ENCODE measurements at regions not wholly inside any gene's neighbourhood (a gene's known extent, or its start where the extent isn't known, plus 50 kb on each side); places are given as distances from the start of the nearest gene placed in this dataset.

DNA sequence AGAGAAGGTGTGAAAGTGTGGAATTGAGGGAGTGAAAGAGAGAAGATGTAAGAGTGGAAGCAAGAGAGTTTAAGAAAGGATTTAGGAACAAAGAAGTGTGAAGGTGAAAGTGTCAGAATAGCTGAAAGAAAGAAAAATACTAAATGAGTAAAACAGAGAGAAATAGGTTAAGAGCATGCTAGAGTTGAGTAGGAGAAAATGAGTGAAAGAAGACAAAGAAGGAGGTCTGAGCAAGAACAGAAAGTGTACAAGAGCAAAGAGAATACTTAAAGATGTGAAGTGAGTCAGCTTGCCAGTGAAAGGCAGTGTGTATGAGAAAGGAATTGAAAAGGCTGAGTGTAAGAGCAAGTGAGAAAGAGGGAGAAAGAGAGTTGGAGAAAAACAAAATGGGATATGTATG, 348.8 kb upstream of the BCHE start:
- H3K4me3 ChIP-seq (replicated peaks in 1 of 3; ENCODE audit: insufficient read depth in 1 of 3, low read depth in 2 of 3, low read length in 3 of 3), result no peak overlapping the region
- TF ChIP-seq ZNF878 (CRISPR knock-in tag; IDR thresholded peaks at IDR 0.05) (no peak), YEATS4 (CRISPR knock-in tag; IDR thresholded peaks at IDR 0.05; ENCODE audit: borderline replicate concordance) (no peak), ZNF460 (CRISPR knock-in tag; IDR thresholded peaks at IDR 0.05; ENCODE audit: borderline replicate concordance) (no peak), REL (CRISPR knock-in tag; conservative IDR thresholded peaks at IDR 0.05) (no peak), ZNF672 (CRISPR knock-in tag; IDR thresholded peaks at IDR 0.05) (no peak), ZNF234 (CRISPR knock-in tag; conservative IDR thresholded peaks at IDR 0.05) (no peak), IRF2 (CRISPR knock-in tag; IDR thresholded peaks at IDR 0.05) (no peak)
- TF ChIP-seq, protein P1, sequence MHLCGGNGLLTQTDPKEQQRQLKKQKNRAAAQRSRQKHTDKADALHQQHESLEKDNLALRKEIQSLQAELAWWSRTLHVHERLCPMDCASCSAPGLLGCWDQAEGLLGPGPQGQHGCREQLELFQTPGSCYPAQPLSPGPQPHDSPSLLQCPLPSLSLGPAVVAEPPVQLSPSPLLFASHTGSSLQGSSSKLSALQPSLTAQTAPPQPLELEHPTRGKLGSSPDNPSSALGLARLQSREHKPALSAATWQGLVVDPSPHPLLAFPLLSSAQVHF (CRISPR knock-in tag; IDR thresholded peaks at IDR 0.05), result no peak
- TF ChIP-seq, protein P2, sequence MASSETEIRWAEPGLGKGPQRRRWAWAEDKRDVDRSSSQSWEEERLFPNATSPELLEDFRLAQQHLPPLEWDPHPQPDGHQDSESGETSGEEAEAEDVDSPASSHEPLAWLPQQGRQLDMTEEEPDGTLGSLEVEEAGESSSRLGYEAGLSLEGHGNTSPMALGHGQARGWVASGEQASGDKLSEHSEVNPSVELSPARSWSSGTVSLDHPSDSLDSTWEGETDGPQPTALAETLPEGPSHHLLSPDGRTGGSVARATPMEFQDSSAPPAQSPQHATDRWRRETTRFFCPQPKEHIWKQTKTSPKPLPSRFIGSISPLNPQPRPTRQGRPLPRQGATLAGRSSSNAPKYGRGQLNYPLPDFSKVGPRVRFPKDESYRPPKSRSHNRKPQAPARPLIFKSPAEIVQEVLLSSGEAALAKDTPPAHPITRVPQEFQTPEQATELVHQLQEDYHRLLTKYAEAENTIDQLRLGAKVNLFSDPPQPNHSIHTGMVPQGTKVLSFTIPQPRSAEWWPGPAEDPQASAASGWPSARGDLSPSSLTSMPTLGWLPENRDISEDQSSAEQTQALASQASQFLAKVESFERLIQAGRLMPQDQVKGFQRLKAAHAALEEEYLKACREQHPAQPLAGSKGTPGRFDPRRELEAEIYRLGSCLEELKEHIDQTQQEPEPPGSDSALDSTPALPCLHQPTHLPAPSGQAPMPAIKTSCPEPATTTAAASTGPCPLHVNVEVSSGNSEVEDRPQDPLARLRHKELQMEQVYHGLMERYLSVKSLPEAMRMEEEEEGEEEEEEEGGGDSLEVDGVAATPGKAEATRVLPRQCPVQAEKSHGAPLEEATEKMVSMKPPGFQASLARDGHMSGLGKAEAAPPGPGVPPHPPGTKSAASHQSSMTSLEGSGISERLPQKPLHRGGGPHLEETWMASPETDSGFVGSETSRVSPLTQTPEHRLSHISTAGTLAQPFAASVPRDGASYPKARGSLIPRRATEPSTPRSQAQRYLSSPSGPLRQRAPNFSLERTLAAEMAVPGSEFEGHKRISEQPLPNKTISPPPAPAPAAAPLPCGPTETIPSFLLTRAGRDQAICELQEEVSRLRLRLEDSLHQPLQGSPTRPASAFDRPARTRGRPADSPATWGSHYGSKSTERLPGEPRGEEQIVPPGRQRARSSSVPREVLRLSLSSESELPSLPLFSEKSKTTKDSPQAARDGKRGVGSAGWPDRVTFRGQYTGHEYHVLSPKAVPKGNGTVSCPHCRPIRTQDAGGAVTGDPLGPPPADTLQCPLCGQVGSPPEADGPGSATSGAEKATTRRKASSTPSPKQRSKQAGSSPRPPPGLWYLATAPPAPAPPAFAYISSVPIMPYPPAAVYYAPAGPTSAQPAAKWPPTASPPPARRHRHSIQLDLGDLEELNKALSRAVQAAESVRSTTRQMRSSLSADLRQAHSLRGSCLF (CRISPR knock-in tag; IDR thresholded peaks at IDR 0.05; ENCODE audit: borderline replicate concordance), result no peak
- TF ChIP-seq, protein P3, sequence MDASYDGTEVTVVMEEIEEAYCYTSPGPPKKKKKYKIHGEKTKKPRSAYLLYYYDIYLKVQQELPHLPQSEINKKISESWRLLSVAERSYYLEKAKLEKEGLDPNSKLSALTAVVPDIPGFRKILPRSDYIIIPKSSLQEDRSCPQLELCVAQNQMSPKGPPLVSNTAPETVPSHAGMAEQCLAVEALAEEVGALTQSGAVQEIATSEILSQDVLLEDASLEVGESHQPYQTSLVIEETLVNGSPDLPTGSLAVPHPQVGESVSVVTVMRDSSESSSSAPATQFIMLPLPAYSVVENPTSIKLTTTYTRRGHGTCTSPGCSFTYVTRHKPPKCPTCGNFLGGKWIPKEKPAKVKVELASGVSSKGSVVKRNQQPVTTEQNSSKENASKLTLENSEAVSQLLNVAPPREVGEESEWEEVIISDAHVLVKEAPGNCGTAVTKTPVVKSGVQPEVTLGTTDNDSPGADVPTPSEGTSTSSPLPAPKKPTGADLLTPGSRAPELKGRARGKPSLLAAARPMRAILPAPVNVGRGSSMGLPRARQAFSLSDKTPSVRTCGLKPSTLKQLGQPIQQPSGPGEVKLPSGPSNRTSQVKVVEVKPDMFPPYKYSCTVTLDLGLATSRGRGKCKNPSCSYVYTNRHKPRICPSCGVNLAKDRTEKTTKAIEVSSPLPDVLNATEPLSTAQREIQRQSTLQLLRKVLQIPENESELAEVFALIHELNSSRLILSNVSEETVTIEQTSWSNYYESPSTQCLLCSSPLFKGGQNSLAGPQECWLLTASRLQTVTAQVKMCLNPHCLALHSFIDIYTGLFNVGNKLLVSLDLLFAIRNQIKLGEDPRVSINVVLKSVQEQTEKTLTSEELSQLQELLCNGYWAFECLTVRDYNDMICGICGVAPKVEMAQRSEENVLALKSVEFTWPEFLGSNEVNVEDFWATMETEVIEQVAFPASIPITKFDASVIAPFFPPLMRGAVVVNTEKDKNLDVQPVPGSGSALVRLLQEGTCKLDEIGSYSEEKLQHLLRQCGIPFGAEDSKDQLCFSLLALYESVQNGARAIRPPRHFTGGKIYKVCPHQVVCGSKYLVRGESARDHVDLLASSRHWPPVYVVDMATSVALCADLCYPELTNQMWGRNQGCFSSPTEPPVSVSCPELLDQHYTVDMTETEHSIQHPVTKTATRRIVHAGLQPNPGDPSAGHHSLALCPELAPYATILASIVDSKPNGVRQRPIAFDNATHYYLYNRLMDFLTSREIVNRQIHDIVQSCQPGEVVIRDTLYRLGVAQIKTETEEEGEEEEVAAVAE (CRISPR knock-in tag; IDR thresholded peaks at IDR 0.05; ENCODE audit: borderline replicate concordance), result no peak
- no TSS peak for BruUV-seq (replicated peaks)
- no peaks in the 10 kb centered on the region for H3K36me3 ChIP-seq (replicated peaks in 1 of 2; ENCODE audit: control insufficient read depth in 1 of 2, insufficient read depth in 2 of 2, low read length in 2 of 2)
- in situ Hi-C loops (cut with HindIII; ENCODE audit: extremely low pct_ligation_motif_present, low pct_unique_long_range_greater_than_20kb), result no loop called here
- no peak for DNase-seq (ENCODE audit: low spot score)
- no peak overlapping the region for H3K4me2 ChIP-seq (ENCODE audit: low read depth, low read length)
- H3K9me3 ChIP-seq (ENCODE audit: low read length), result no peaks in the 10 kb centered on the region
- ATAC-seq, result no peak
- no peaks in the 10 kb centered on the region for H4K20me1 ChIP-seq (ENCODE audit: insufficient read depth, low read length)
- FAIRE-seq, result no peak
- H2AFZ ChIP-seq (ENCODE audit: low read length), result no peak overlapping the region
- ChIA-PET CTCF (ENCODE audit: low intra/inter-chr PET ratio, low total read pairs) (no interaction called here), POLR2A (no interaction called here)
- H3K4me1 ChIP-seq (ENCODE audit: insufficient read depth, low read length), result no peaks in the 10 kb centered on the region
- no peak overlapping the region for H3K27ac ChIP-seq (ENCODE audit: extremely low read length, insufficient read depth, low read length)
- H3K79me2 ChIP-seq (ENCODE audit: insufficient read depth, low read length), result no peaks in the 10 kb centered on the region
- H3K27me3 ChIP-seq (ENCODE audit: control insufficient read depth in 1 of 2, insufficient read depth in 2 of 2, low read length in 2 of 2), result no peaks in the 10 kb centered on the region
- H3K9ac ChIP-seq (ENCODE audit: insufficient read depth, low read depth, low read length), result no peak overlapping the region
- intact Hi-C loops (cut with micrococcal nuclease; ENCODE audit: unreplicated experiment), result no loop called here

Measured in HepG2 (cell line).